T-helper 1 cell (primary cell): ENCODE measurements at regions not wholly inside any gene's neighbourhood (a gene's known extent, or its start where the extent isn't known, plus 50 kb on each side); places are given as distances from the start of the nearest gene placed in this dataset.
"Not testable (repeated sequence)": the region's sequence is repeated elsewhere in the genome, so short reads cannot be mapped to it uniquely, and the experiment has no call there.

Experiments
- DNase-seq, 5 donors: peaks; one replicate each; pipeline ENCODE4 v3.0.0-alpha.2; 2012 to 2020

DNA sequence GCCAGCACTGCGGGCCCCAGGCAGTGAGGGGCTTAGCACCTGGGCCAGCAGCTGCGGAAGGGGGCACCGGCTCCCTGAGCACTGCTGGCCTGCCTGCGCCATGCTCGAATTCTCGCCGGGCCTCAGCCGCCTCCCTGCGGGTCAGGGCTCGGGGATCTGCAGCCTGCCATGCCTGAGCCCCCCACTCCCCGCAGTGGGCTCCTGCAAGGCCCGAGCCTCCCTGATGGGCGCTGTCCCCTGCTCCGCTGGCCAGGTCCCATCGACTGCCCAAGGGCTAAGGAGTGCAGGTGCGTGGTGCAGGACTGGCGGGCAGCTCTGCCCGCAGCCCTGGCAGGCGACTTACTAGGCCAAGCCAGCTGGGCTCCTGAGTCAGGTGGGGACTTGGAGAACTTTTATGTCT is 133.3 kb upstream of the LMNTD1 start:
- DNase-seq, result no peak

- no peak for DNase-seq
Measured at GRCh38 chr12:25687226-25687625, 134.1 kb upstream of the LMNTD1 start.

GRCh38 chr12:25688851-25689250 is 135.8 kb upstream of the LMNTD1 start:
- DNase-seq, result not testable (repeated sequence)

DNA sequence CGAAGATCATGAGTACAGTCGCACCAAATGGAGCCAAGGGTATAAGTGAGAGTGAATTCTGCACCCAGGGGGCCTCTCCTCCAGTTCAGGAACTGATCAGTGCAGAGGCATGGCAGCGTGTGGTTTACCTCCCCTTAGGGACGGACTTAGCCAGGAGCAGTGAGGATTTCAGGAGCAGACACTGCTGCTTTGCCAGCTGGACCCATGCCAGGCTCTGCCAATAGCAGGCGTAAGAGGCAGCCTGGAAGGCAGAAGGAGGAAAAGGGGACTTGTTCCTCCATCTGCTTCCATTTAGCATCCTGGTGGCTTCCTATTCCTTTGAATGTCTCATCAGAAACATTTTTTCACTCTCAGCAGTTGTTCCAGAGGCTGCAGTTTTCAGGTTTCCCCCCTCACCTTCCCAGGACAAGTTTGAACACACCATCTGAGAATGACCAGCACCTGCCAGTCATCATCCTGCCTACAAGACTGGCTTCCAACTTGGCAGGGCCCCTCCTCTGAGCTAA is 137.0 kb upstream of the LMNTD1 start:
- DNase-seq, result no peak

DNA sequence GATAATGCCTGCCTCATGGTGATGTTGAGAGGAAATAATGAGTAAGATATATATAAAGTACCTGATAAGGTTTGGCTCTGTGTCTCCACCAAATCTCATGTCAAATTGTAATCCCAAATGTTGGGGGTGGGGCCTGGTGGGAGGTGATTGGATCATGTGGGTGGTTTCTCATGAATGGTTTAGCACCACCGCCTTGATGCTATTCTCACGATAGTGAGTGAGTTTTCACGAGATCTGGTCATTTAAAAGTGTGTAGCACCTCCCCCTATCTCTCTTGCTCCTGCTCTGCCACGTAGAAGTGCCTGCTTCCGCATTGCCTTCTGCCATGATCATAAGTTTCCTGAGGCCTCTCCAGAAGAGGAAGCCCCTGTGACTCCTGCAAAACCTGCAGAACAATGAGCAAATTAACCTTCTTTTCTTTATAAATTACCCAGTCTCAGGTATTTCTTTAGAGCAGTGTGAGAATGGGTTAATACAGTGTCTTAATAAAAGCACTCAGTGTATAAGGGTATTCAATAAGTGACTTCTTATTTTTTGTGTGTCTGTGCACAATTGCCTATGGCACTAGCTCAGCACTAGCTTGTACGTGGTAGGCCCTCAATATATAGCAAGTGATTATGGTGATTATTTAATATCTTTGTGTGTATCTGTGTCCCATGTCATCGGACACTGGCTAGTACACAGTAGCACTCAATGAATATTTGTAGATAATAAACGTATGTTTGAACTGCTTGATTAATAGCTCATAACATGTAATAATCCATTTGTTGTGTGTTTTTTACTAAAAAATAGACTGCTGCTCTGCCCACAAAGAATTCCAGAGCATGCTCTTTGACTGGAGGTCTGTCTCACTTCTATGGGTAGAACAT is 138.1 kb upstream of the LMNTD1 start:
- no peak for DNase-seq

DNA sequence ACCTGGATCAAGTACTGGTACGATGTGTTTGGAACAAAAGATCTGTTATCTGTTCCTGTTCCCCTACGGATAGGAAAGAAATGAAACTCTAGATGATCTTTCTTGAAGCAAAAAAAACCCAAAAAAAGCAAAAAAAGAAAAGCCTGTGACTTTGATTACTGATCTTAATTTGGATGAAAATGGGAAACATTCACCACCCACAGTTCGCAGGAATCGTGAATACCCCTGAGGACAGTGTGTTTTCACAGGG is 138.7 kb upstream of the LMNTD1 start:
- DNase-seq, result no peak

- no peak for DNase-seq
Measured at GRCh38 chr12:25692115-25693035, 139.3 kb upstream of the LMNTD1 start.

DNA sequence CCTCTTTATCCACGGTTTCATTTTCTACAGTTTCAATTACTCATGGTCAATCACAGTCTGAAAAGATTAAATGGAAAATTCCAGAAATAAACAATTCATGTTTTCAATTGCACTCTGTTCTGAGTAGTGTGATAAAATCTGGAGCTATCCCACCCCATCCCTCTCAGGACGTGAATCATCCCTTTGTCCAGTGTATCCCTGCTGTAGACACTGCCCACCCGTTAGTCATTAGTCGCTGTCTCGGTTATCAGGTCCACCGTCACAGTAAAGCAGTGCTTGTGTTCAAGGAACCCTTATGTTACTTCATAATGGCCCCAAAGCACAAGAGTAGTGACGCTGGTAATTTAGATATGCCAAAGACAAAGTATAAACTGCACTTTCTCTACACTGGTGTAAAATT is 141.0 kb upstream of the LMNTD1 start:
- DNase-seq, result no peak

DNA sequence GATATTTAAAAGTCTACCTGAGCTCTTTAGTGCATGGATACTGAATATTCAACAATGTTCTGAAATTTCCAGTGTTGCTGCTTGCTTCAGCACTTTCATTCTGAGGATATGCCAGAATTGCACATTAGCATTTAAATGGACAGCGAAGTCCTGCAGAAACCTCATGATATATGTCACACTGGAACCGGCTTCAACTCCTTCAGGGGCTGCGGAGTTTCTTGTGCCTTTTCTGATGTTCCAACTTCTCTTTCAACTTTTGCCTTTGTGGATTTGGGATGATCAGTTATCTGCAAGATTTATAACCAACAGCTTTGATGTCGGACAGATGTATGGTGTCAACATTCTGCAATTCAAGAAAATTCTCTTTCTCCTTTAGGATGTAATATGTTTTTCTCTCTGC is 142.5 kb upstream of the LMNTD1 start:
- no peak for DNase-seq

GRCh38 chr12:25698772-25699171 is 145.7 kb upstream of the LMNTD1 start:
- DNase-seq, result no peak

DNA sequence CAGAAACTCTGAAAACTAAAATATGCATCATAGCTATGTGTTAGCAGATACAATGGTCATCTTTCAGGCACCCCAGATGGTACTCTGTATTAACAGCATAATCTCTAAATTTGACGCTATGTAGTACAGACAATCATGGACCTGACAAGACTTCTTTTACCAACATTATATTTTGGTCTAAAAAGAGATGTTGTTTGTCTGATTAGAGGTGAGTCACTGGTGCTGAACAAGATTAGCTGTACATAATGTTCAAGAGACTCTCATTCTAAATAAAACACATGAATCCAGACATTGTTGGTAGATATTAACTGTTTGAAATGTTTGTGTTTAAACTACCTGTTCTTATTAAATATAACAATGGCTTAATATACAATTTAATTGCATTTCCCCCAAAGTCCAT is 146.4 kb upstream of the LMNTD1 start:
- DNase-seq, result no peak

GRCh38 chr12:25701290-25701689 is 148.2 kb upstream of the LMNTD1 start:
- no peak for DNase-seq

GRCh38 chr12:25702553-25702952 is 149.5 kb upstream of the LMNTD1 start:
- no peak for DNase-seq

- DNase-seq, result no peak
Measured at GRCh38 chr12:25705261-25705660, 152.2 kb upstream of the LMNTD1 start.

DNA sequence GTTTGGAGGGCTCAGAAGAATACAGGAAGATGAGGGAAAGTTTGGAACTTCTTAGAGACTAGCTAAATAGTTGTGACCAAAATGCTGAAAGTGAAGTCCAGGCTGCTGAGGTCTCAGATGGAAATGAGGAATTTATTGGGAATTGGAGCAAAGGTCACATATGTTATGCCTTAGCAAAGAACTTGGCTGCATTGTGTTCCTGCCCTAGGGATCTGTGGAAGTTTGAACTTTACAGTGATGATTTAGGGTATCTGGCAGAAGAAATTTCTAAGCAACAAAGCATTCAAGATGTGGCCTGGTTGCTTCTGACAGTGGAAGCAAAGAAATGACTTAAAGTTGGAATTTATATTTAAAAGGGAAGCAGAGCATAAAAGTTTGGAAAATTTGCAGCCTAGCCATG is 153.6 kb upstream of the LMNTD1 start:
- not testable (repeated sequence) for DNase-seq

- DNase-seq, result no peak
Measured at GRCh38 chr12:25707056-25707455, 154.0 kb upstream of the LMNTD1 start.

DNA sequence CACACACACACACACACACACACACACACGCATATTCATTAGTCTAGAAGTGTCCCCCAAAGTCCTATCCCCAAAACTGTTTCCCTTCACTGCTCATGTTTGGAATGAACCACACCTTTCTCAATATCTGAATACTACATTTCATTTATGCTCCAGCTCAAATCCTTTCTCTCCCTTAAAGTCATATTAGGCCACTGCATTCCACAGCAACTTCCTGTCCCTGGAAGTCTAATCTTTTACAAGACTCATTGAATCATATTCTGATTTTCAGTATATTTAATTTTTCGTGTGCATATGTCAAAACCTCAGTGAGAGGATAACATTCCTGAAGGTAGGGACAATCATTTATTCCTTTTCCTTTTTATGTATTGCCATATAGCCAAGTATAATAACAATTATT is 155.6 kb upstream of the LMNTD1 start:
- DNase-seq, result no peak

- DNase-seq, result no peak
Measured at GRCh38 chr12:25710128-25710527, 157.0 kb upstream of the LMNTD1 start.

DNA sequence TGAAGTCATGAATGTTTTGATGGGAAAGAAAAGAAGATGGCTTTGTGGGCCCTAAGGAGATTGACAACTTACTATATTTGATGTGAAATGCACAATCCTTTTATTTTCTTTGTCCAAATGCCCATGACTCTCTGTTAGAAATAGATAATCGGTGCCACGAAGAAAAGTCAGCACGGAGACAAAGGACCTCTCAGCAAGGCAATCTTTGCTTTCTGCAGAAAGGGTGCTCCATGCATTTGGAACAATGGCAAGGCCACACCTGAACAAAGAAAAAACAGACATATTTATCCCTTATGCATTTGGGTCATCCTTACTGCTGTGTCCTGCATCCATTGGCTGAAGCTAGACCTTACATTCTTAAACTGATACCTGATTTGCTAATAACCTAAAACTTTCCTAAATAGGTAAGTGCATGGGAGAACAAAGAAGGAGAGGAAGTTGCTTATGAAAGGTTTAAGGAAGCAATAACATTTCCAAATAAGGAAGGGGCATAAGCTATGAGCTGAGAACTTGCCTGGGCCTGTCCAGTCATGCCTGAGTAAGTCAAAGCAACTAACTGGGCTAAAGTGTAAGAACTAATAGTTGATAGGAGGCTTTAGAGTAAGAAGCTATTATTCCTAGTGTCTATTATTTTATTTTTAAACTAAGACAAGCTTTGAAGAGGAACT is 158.0 kb upstream of the LMNTD1 start:
- not testable (repeated sequence) for DNase-seq

DNA sequence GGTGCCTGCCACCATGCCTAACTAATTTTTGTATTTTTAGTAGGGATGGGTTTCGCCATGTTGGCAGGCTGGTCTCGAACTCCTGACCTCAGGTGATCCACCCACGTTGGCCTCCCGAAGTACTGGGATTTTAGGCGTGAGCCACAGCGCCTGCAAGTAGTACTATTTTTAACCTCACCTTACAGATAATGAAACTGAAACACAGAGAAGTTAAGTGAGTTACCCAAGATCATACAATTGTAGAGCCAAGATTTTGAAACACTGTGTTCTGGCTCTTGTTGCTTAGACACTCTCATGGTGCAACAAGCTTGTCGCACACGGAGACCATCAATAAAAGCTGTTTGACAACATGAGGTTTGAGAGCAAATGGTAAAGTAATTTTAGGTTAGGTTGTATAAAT is 159.1 kb upstream of the LMNTD1 start:
- peak in 1 of 5 donors; percentile 0 for DNase-seq

DNA sequence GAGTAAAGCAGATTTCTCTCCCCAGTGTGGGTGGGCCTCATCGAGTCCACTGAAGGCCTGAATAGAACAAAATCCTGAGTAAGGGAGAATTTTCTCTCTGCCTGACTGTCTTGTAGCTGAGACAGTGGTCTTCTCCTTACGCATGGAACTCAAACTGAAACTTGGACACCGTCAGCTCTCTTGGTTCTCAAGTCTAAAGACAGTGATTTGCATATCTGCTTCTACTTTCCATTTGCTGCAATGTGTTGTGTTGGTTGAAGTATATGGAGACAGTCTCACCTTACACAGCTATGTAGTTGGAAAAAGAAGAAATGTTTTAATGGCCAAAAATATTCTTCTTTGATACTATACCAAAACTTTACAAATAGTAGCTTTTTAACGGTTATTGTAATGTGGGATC is 160.2 kb upstream of the LMNTD1 start:
- no peak for DNase-seq

DNA sequence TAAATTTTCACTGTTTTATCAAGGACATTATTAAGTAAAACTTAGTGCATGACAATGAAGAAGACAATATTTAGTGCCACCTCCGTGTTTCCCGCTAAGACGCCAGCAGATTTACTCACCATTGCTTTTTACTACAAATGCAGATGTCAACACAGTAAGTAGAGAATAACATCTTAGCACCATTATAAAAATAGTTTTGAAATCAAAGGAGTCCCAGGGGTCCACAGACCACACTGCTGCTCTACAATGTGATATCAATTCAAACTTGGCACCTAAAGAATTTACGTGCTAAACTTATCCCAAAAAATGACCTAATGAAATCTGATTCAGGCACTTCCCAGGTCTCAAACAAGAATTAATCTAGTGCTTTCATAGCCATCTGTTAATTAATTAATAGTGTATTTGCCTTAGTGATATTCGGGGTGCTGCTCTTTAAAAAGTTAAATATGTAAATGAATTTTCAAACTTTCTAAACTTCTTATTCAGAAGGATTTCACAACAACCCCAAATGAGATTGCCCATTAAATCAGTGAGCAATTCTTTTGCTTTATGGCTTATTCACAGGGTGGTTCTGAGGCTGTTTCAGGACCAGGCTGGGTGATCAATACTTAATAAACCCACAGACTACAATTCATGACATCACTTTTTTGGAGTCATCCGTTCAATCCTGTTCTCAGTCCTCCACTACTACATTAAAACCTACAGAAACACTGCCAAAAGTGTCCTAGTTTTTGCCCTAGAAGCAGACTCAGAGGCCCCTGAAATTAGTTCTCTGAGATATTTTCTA is 161.3 kb upstream of the LMNTD1 start:
- no peak for DNase-seq

- no peak for DNase-seq
Measured at GRCh38 chr12:25715102-25715501, 162.0 kb upstream of the LMNTD1 start.
